Adrenal gland (tissue), 5 donors: ENCODE measurements at regions not wholly inside any gene's neighbourhood (a gene's known extent, or its start where the extent isn't known, plus 50 kb on each side); places are given as distances from the start of the nearest gene placed in this dataset.

Source experiments
- POLR2A ChIP-seq, 2 donors: fragments of 450-650 bp; IDR thresholded peaks; one replicate each; pipeline ENCODE4 v1.6.1; 2017; ENCODE audit warnings: antibody characterized with exemption in 2 of 2, mild to moderate bottlenecking in 2 of 2, moderate library complexity in 1 of 2
- TF ChIP-seq, protein P1 (sequence below), 6 experiments: fragments of 450-650 bp in 4 of 6; fragments of 200-600 bp in 2 of 6; sonication (generic) in 1 of 6; IDR thresholded peaks; 1 replicate in 5 of 6; 2 replicates in 1 of 6; pipeline versions ENCODE4 v1.5.1 to v1.8.0; 2016 to 2021; ENCODE audit warnings: antibody characterized with exemption in 6 of 6, mild to moderate bottlenecking in 2 of 6, moderate library complexity in 1 of 6
- donor health status: DM: no; HTN: no; CAD: no.

DNA sequence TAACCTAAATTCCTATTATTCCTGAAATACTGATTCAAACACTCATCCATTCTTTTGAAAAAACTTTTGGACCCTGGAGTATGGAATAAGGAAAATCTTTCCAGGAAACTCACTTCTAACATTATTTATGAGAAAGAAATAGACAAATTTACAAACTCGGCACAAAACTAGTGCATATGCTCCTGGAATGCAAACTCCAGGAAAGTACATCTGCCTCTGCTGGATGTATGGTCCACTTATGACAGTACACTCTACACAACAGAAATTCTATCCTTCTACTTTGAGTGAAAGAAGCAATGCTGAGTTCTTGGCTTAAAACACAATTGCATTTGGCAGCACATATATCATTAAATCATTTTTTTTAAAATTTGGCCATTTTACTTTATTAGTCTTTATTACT is 700.5 kb upstream of the STXBP6 start:
- TF ChIP-seq, protein P1, sequence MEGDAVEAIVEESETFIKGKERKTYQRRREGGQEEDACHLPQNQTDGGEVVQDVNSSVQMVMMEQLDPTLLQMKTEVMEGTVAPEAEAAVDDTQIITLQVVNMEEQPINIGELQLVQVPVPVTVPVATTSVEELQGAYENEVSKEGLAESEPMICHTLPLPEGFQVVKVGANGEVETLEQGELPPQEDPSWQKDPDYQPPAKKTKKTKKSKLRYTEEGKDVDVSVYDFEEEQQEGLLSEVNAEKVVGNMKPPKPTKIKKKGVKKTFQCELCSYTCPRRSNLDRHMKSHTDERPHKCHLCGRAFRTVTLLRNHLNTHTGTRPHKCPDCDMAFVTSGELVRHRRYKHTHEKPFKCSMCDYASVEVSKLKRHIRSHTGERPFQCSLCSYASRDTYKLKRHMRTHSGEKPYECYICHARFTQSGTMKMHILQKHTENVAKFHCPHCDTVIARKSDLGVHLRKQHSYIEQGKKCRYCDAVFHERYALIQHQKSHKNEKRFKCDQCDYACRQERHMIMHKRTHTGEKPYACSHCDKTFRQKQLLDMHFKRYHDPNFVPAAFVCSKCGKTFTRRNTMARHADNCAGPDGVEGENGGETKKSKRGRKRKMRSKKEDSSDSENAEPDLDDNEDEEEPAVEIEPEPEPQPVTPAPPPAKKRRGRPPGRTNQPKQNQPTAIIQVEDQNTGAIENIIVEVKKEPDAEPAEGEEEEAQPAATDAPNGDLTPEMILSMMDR (IDR thresholded peaks at IDR 0.05) = no peak
- TF ChIP-seq POLR2A (IDR thresholded peaks at IDR 0.05) = no peak
